Loucy (cell line): ENCODE measurements at regions not wholly inside any gene's neighbourhood (a gene's known extent, or its start where the extent isn't known, plus 50 kb on each side); places are given as distances from the start of the nearest gene placed in this dataset.

Source experiments
- H2AFZ ChIP-seq: fragments of 200-600 bp; sonication (generic); 2 replicates; pipeline ENCODE4 v1.6.0; 2016; ENCODE audit warnings: antibody characterized with exemption, mild to moderate bottlenecking, low read length, moderate library complexity
- H3F3A ChIP-seq: fragments of 200-600 bp; 2 replicates; pipeline ENCODE4 v1.6.0; 2016; ENCODE audit warnings: antibody characterized with exemption, low read depth, mild to moderate bottlenecking
- H3K27me3 ChIP-seq: fragments of 200-600 bp; sonication (generic); 2 replicates; pipeline ENCODE4 v1.6.1; 2014; ENCODE audit warnings: low read length, mild to moderate bottlenecking; ENCODE audit not compliant: insufficient read depth, poor library complexity, severe bottlenecking
- H3K36me3 ChIP-seq: fragments of 200-600 bp; sonication (generic); 2 replicates; pipeline ENCODE4 v1.6.1; 2016; ENCODE audit warnings: low read length; ENCODE audit not compliant: insufficient read depth
- H3K4me1 ChIP-seq: fragments of 200-600 bp; sonication (generic); 2 replicates; pipeline ENCODE4 v1.5.1; 2014; ENCODE audit warnings: low read length, mild to moderate bottlenecking; ENCODE audit not compliant: insufficient read depth, poor library complexity, severe bottlenecking
- H3K4me2 ChIP-seq: fragments of 200-600 bp; sonication (generic); 2 replicates; pipeline ENCODE4 v1.6.0; 2014; ENCODE audit warnings: antibody characterized with exemption, low read length, low read depth, mild to moderate bottlenecking; ENCODE audit not compliant: poor library complexity, severe bottlenecking
- H3K4me3 ChIP-seq: fragments of 200-600 bp; sonication (generic); 2 replicates; pipeline ENCODE4 v1.5.1; 2014; ENCODE audit warnings: low read length, mild to moderate bottlenecking, mixed read lengths; ENCODE audit not compliant: poor library complexity, severe bottlenecking
- H3K79me2 ChIP-seq: fragments of 200-600 bp; sonication (generic); 2 replicates; pipeline ENCODE4 v1.6.1; 2014; ENCODE audit warnings: low read length; ENCODE audit not compliant: insufficient read depth
- H3K9ac ChIP-seq: fragments of 200-600 bp; sonication (generic); 2 replicates; pipeline ENCODE4 v1.6.0; 2014; ENCODE audit warnings: mild to moderate bottlenecking, low read depth, low read length, moderate library complexity; ENCODE audit not compliant: poor library complexity, severe bottlenecking
- H3K9me2 ChIP-seq: fragments of 200-600 bp; sonication (generic); replicated peaks from 2 replicates; pipeline ENCODE4 v1.6.1; 2016; ENCODE audit warnings: low read depth, low read length, mixed read lengths
- H3K9me3 ChIP-seq: fragments of 200-600 bp; sonication (generic); 2 replicates; pipeline ENCODE4 v1.6.1; 2014; ENCODE audit warnings: mild to moderate bottlenecking, antibody characterized with exemption, low read length, low read depth; ENCODE audit not compliant: insufficient read depth
- H4K20me1 ChIP-seq: fragments of 200-600 bp; sonication (generic); 2 replicates; pipeline ENCODE4 v1.6.0; 2014; ENCODE audit warnings: antibody characterized with exemption, low read length, mild to moderate bottlenecking; ENCODE audit not compliant: insufficient read depth, poor library complexity, severe bottlenecking
- EZH2phosphoT487 ChIP-seq: fragments of 200-600 bp; IDR thresholded peaks from 2 replicates; pipeline ENCODE4 v1.6.1; 2018; ENCODE audit warnings: antibody characterized with exemption, mild to moderate bottlenecking, moderate library complexity, borderline replicate concordance
- TF ChIP-seq, protein P1 (sequence below): fragments of 200-600 bp; sonication (generic); conservative IDR thresholded peaks from 2 replicates; pipeline ENCODE4 v1.5.1; 2014; ENCODE audit warnings: mild to moderate bottlenecking, antibody characterized with exemption, low read length

DNA sequence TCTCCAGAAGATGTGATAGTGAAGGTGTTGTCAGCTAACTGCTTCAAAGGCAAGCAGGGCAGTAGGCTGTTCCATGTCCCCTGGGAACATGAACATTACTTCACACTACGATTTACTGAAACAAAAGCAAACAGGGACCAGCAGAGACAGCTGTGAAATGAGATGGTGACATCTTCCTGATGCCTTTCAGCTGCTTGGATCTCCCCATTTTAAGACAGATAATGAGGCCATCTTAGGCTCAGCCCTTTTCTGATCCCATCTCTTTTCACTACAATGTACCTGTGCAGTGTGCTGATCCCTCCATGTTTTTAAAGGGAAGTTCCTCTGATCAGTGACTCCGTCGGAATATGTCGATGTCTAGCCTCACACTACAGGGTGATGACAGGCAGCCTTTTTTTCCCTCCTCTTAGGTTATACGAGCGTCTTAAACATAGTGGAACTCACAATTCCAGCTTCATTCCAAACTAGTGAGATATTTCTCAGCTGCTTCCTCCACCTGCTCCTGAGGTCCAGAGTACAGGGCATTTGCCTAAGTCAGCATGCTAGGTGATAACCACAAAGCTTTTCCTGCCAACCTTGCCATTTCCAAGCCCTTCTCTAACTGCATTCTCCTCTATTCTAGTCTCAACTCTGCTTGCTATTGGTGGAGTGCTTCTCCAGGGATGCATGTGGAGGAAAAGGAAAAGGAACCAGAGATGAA is 87.6 kb upstream of the EGLN3 start:
- Histone ChIP-seq H3K36me3 (no peaks in the 10 kb centered on the region), H3K4me3 (no peak overlapping the region), H3K9me2 (no peaks in the 10 kb centered on the region), H2AFZ (no peak overlapping the region), H3K27me3 (no peaks in the 10 kb centered on the region), H4K20me1 (no peaks in the 10 kb centered on the region), H3K4me1 (no peaks in the 10 kb centered on the region), H3K79me2 (no peaks in the 10 kb centered on the region), H3K9me3 (no peaks in the 10 kb centered on the region), H3K9ac (no peak overlapping the region), H3F3A (no peaks in the 10 kb centered on the region), H3K4me2 (no peak overlapping the region)
- TF ChIP-seq, protein P1, sequence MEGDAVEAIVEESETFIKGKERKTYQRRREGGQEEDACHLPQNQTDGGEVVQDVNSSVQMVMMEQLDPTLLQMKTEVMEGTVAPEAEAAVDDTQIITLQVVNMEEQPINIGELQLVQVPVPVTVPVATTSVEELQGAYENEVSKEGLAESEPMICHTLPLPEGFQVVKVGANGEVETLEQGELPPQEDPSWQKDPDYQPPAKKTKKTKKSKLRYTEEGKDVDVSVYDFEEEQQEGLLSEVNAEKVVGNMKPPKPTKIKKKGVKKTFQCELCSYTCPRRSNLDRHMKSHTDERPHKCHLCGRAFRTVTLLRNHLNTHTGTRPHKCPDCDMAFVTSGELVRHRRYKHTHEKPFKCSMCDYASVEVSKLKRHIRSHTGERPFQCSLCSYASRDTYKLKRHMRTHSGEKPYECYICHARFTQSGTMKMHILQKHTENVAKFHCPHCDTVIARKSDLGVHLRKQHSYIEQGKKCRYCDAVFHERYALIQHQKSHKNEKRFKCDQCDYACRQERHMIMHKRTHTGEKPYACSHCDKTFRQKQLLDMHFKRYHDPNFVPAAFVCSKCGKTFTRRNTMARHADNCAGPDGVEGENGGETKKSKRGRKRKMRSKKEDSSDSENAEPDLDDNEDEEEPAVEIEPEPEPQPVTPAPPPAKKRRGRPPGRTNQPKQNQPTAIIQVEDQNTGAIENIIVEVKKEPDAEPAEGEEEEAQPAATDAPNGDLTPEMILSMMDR, result no peak
- TF ChIP-seq EZH2phosphoT487, result no peak

DNA sequence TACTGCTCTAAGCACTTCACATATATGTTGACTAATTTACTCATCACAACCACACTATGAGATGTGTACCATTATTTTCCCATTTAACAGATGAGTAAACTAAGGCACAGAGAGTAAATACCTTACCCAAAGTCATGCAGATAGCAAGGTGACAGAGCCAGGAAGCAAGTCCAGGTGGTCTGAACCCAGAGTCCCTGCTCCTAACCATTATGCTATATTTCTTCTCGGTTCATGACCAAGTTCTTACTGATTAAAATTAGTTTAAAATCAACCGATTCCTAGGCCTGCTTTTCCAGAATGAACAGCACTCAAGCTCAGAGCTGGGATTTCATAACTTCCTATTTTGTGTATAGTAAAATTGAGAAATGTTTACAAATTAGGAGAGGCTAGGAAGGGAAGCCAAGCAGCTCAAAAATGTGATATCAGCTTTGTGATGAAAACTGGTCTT is 85.5 kb upstream of the EGLN3 start:
- H3K36me3 ChIP-seq, result no peaks in the 10 kb centered on the region
- no peak overlapping the region for H3K9ac ChIP-seq
- H3K27me3 ChIP-seq, result no peaks in the 10 kb centered on the region
- H3K4me3 ChIP-seq, result no peak overlapping the region
- H3K79me2 ChIP-seq, result no peaks in the 10 kb centered on the region
- H3K4me1 ChIP-seq, result no peaks in the 10 kb centered on the region
- no peak overlapping the region for H3K4me2 ChIP-seq
- no peak overlapping the region for H2AFZ ChIP-seq
- H4K20me1 ChIP-seq, result no peaks in the 10 kb centered on the region
- H3K9me2 ChIP-seq, result no peaks in the 10 kb centered on the region
- TF ChIP-seq, protein P1, result no peak
- TF ChIP-seq EZH2phosphoT487, result no peak
- H3F3A ChIP-seq, result no peaks in the 10 kb centered on the region
- no peaks in the 10 kb centered on the region for H3K9me3 ChIP-seq

DNA sequence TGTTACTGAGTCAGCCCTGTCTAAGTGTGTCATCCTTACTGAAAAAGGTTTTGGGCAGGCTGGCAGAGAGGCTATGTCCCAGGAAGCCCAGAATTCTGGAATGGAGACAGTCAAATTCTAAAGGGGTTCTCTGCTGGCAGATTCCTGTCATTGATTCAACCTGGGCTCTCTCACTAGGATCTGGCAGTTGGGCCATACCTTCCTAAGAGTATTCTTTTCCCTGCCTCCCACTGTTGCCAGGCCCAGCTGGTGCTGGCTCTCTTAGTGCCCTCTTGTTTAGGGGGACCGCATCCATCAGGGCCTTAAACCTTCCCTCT is 85.0 kb upstream of the EGLN3 start:
- no peaks in the 10 kb centered on the region for H3K79me2 ChIP-seq
- H3F3A ChIP-seq, result no peaks in the 10 kb centered on the region

More for the DNA sequence above, 85.0 kb upstream of the EGLN3 start:
- H3K9me3 ChIP-seq, result no peaks in the 10 kb centered on the region
- no peaks in the 10 kb centered on the region for H3K4me1 ChIP-seq
- no peaks in the 10 kb centered on the region for H3K27me3 ChIP-seq
- no peaks in the 10 kb centered on the region for H3K36me3 ChIP-seq
- H4K20me1 ChIP-seq, result no peaks in the 10 kb centered on the region
- TF ChIP-seq, protein P1, result no peak
- no peak for TF ChIP-seq EZH2phosphoT487
- no peak overlapping the region for H3K4me2 ChIP-seq
- no peak overlapping the region for H3K4me3 ChIP-seq
- no peak overlapping the region for H3K9ac ChIP-seq
- H2AFZ ChIP-seq, result no peak overlapping the region
- no peaks in the 10 kb centered on the region for H3K9me2 ChIP-seq
